Raji (cell line): ENCODE measurements at regions not wholly inside any gene's neighbourhood (a gene's known extent, or its start where the extent isn't known, plus 50 kb on each side); places are given as distances from the start of the nearest gene placed in this dataset.

ENCODE experiments used
- POLR2A ChIP-seq: IDR thresholded peaks from 2 replicates; pipeline ENCODE4 v1.6.1; 2011; ENCODE audit warnings: low read depth, low read length, control low read depth; ENCODE audit not compliant: insufficient read depth

GRCh38 chr13:90402613-90403012 lies 944.9 kb upstream of the MIR17HG start:
- no peak for TF ChIP-seq POLR2A

DNA sequence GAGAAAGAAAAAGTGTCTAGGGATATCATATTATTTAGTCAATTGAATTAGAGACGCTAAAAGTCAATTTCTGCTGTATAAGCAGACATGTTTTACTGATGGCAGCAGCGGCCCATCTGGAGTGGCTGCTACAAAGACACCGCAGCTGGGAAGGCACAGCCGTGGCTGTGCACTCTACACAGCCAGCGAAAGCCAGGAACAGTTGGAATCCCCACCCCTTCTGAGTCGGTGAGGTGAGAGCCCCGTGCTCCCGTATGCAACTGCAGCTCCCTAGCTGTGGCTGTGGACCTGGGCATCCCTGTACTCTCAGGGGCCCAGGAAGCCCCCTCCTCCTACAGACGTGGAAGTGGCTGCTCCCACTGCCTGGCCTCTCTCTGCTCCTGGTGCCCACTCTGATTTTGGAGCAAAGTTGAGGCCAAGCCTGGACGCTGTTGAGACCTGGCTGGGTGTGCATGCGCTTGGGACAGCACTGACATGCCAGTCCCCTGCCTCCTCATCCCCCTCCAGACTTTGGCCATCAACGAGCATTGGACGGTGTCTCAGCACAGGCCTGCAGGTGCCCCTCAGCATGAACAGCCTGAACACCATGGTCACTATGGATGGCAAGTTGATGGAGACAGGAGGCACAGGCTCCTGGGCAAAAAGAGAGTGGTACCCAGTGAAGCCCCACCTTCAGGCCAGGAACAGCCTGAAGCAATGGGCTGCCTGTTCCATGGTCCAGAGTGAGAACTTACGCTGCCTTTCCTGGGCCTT lies 944.0 kb upstream of the MIR17HG start:
- no peak for TF ChIP-seq POLR2A

DNA sequence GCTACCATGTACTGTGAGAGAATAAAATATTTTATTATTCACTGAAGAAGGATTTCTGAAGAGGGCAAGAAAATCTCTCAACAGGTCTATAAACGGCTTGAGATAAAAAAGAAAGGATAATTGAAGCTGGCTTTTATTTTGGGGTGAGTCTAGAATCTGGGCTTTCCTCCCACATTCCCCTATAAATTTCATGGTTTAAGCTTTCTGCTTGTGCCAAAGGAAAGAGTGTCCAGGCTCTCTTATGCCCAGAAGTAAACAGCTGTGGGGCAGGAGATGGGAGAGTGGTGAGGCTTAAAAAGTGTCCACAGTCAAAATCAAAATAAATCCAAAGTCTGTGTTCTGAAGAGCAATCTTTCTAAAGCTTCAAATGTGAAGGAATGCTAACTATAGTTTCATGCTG lies 942.2 kb upstream of the MIR17HG start:
- TF ChIP-seq POLR2A = no peak

GRCh38 chr13:90412980-90413379 lies 934.5 kb upstream of the MIR17HG start:
- no peak for TF ChIP-seq POLR2A

- TF ChIP-seq POLR2A = no peak
Observed at GRCh38 chr13:90413548-90413947, 933.9 kb upstream of the MIR17HG start.

DNA sequence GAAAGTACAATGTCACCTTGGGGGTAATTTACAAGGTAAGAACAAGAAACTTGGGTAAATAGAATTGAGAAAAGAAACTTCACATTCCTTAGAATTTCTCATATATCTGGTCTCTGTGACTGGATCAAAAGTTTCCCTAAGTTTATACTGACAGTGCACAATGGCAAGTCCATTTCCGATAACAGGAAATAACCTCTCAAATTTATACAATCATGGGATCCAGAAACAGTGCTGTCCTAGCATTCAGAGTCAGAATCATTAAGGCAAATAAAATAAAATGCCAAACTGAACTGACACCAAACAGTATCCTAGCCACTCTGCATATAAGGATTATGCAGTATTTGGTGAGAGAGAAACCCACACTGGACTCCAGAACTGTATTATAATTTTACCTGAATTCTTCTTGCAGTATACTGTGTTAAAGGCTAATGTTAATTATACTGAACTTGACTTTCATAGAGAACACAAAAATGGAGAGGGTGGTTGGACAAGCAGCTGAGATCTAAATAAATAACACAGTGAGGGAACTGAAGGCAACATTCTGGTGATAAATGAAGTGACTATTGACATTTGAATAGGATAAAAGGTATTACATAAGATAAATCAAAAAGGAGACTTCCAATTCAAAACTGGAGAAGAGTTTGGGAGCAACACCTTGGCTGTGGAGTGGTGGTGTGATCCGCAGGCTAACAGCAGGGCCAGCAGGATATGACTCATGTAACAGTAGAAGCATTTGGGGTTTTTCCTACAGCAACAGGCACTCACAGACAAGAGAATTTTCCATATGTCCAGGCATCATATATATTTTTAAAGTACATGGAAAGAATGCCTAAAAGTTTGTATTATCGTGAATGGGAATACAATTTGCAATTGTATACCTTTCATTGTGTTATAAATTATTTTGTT lies 932.5 kb upstream of the MIR17HG start:
- TF ChIP-seq POLR2A = no peak

GRCh38 chr13:90415902-90416301 lies 931.6 kb upstream of the MIR17HG start:
- TF ChIP-seq POLR2A = no peak

DNA sequence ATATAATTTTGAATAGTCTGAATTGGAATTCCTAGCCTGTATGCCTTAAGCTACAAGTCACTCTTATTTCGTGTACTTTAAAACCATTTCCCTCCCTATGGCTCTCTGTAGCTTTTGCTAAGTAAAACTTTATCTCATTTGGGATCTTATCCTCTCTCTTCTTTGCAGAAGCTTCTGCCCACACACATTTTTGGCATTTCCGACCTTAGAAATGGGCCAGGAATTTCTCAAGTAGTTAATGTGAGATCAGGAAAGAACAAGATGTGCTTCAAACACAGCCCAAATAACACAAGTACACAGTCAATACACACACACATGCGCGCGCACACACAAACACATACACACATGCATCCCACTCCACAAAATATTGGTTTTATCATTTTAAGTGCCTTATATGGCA lies 931.0 kb upstream of the MIR17HG start:
- TF ChIP-seq POLR2A = no peak

DNA sequence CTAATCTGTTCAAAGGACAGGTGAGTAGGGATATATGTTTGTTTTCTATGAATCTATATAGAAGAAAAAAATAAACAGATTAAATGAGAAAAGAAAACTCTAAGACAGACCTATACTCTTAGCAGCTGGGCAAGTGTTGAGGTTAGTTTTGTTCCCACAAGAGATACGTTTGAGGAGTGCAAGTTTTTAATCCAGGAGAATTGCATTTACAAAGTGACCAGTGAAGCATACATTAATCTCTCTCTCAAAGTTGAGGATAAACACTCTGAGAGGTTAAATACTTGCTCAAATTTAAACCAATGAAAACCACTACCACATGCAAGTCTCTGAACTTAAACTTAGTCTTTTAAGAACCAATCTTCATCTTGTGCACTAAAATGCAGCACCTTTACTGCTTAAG lies 930.5 kb upstream of the MIR17HG start:
- no peak for TF ChIP-seq POLR2A

- TF ChIP-seq POLR2A = no peak
Observed at GRCh38 chr13:90420683-90421082, 926.8 kb upstream of the MIR17HG start.

DNA sequence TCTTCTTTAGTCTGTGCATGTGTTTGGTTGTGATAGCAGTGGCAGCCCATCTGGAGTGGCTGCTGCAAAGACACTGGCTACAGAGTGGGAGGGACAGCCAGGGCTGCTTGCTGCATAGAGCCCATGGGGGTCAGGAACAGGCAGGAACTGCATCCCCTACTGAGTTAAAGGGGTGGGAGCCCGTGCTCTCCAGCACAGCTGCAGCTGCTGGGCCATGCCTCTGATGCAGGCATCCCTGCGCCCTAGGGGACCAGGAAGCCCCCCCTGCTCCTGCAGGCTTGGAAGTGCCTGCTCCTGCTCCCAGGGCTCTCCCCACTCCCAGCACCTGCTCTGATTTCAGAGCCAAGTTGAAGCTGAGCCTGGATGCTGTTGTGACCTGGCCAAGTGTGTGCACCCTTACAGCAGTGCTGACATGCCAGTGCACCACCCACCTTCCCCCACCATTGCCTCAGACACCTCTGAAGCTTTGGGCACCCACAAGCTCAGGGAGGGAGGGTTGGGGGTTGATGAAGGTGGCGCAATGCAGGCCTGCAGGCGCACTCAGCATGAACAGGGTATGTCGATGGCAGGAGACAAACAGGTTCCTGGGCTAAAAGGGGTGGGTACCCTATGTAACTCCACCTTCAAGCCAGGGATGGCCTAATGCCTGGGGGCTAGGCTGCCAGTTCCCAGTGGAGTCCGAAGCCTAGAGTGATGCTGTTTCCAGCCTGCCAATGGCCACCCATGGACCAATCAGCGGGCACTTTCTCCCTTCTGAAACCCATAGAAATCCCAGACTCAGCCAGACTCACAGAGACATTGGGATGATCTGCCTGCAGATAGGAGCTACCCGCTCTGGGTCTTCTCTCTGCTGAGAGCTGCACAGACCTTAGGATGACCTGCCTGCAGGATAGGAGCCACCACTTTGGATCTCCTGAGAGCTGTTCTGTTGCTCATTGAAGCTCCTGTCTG lies 919.9 kb upstream of the MIR17HG start:
- no peak for TF ChIP-seq POLR2A

DNA sequence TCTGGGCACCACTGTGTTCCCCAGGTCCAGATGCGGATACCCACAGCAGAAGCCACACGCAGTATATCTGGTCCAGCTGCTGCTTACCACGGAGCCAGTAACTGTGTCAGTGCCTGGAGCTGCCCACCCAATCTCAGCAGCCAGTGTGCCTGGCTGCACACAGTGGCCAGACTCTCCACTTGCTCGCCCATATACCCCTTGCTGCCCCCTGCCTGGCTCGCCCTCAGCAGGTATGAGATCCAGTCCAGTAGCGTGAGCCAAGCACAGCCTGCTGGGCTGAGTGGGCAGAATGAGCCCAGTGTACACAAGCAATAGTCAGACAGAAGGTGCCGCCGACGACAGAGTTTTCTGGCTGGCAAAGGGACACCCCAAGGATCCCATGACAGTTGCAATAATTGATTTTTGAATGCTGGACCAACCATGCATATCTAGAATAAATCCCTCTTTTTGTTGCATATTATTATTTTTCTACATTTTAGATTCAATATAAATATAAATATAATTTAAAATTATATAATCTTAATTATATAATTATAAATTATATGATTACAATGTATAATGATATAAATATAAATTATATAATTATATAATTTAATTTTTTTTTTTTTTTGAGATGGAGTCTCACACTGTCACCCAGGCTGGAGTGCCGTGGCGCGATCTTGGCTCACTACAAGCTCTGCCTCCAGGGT lies 918.8 kb upstream of the MIR17HG start:
- TF ChIP-seq POLR2A = no peak

- no peak for TF ChIP-seq POLR2A
Observed at GRCh38 chr13:90430127-90430526, 917.4 kb upstream of the MIR17HG start.

- TF ChIP-seq POLR2A = no peak
Observed at GRCh38 chr13:90436697-90437096, 910.8 kb upstream of the MIR17HG start.
